Muscle layer of colon (tissue), 2 donors: ENCODE measurements at regions not wholly inside any gene's neighbourhood (a gene's known extent, or its start where the extent isn't known, plus 50 kb on each side); places are given as distances from the start of the nearest gene placed in this dataset.

Source experiments
- H3K27ac ChIP-seq: one replicate; pipeline ENCODE4 v1.7.0; 2013; ENCODE audit warnings: low read depth, mild to moderate bottlenecking, low read length, moderate library complexity
- H3K27me3 ChIP-seq, 2 donors: one replicate each; pipeline ENCODE4 v1.7.0; 2013; ENCODE audit warnings: low read length in 2 of 2, mild to moderate bottlenecking in 2 of 2; ENCODE audit not compliant: insufficient read depth in 2 of 2, control insufficient read depth in 1 of 2
- H3K36me3 ChIP-seq: one replicate; pipeline ENCODE4 v1.7.0; 2013; ENCODE audit warnings: mild to moderate bottlenecking, low read length; ENCODE audit not compliant: insufficient read depth
- H3K4me1 ChIP-seq: one replicate; pipeline ENCODE4 v1.7.0; 2013; ENCODE audit warnings: mild to moderate bottlenecking, low read length; ENCODE audit not compliant: insufficient read depth
- H3K4me3 ChIP-seq, 2 donors: one replicate each; pipeline ENCODE4 v1.7.0; 2013; ENCODE audit warnings: low read length in 2 of 2, low read depth in 1 of 2, mild to moderate bottlenecking in 1 of 2, moderate library complexity in 1 of 2
- H3K9ac ChIP-seq: one replicate; pipeline ENCODE4 v1.7.0; 2013; ENCODE audit warnings: low read length
- H3K9me3 ChIP-seq: one replicate; pipeline ENCODE4 v1.7.0; 2013; ENCODE audit warnings: mild to moderate bottlenecking, low read length
- donor health status: abdominal sarcoma.
- donor health status: Adenocarcinoma of cecum.

DNA sequence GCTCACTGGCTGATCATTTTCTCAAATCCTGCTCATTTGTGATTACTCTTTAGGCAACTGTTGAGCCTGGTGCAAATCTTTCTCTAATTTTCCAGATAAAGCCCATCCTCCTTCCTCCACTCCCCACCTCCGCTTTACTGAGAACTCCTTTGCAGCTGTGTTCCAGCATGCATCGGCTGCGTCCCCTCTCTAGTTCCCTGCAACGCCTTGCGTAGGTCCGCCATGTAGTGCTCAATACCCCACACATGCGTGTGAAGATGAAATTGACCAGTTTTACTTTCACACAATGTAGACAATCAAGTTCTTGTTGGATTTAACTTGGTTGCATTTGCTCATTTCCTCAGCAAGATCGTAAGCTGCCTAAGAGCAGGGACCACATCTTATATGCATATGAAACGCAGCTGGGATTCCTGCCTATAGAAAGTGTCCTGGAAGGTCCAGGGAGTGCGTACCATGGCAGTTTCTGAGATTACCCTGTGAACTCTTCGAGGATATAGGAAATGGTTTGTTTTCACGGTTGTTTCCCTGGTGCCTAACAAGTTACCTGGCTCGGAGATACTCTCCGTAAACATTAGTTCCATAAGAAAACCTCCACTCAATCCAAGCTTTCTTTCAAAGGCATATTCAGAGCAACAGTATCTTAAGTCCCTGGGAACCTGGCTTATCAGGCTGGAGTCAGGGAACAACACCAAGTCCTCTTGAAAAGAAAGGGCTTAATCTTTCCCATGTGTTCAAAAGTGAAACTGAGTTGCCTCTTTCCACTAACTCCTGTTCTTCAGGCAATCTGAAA, 766.4 kb upstream of the ID2 start:
- H3K4me1 ChIP-seq: no peaks in the 10 kb centered on the region
- H3K27me3 ChIP-seq: no peaks in the 10 kb centered on the region
- H3K4me3 ChIP-seq: no peak overlapping the region
- no peaks in the 10 kb centered on the region for H3K9me3 ChIP-seq
- H3K27ac ChIP-seq: no peak overlapping the region
- no peaks in the 10 kb centered on the region for H3K36me3 ChIP-seq
- no peak overlapping the region for H3K9ac ChIP-seq

DNA sequence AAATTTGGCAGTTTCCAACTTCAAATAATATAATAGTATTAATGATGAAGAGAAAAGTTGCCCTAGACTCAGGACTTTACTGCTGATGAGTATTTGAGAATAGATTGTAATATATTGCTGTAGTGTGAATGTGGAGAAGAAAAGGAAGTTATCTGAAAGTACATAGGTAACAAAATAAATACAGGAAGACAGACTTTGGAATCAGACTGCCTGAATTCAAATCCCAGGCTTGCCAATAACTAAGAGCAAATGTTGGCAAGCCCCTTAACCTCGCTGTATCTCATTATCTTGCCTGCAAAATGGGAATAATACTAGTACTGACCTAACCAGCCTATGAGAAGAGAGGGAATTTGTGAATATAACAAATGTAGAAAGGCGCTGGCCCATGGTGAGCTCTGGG, 765.2 kb upstream of the ID2 start:
- H3K4me3 ChIP-seq: no peak overlapping the region
- H3K4me1 ChIP-seq: no peaks in the 10 kb centered on the region
- H3K36me3 ChIP-seq: no peaks in the 10 kb centered on the region
- no peak overlapping the region for H3K27ac ChIP-seq
- H3K9ac ChIP-seq: no peak overlapping the region
- H3K27me3 ChIP-seq: no peaks in the 10 kb centered on the region
- no peaks in the 10 kb centered on the region for H3K9me3 ChIP-seq

DNA sequence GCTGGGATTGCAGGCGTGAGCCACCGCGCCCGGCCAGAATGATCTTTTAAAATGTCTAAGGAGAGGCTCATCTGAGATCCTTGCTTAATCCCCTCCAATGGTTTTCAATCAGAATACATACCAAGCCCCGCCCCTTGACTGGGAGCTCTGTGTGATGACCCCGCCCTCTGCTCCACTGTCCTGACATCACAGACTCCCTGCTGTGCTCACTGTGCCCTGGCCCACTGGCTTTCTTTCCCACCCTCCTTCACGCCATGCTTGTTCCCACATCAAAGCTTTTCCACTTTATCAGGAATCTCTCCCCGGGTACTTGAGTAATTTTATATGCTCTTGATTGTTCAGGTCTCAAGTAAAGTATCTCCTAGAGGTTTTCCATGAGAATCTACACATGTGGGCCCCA, 762.3 kb upstream of the ID2 start:
- no peak overlapping the region for H3K4me3 ChIP-seq
- H3K27me3 ChIP-seq: no peaks in the 10 kb centered on the region
- H3K9me3 ChIP-seq: no peaks in the 10 kb centered on the region
- no peak overlapping the region for H3K27ac ChIP-seq
- H3K36me3 ChIP-seq: no peaks in the 10 kb centered on the region
- H3K9ac ChIP-seq: no peak overlapping the region
- no peaks in the 10 kb centered on the region for H3K4me1 ChIP-seq

- Histone ChIP-seq H3K9me3 (no peaks in the 10 kb centered on the region), H3K4me1 (no peaks in the 10 kb centered on the region), H3K36me3 (no peaks in the 10 kb centered on the region), H3K27ac (no peak overlapping the region), H3K4me3 (no peak overlapping the region), H3K9ac (no peak overlapping the region), H3K27me3 (no peaks in the 10 kb centered on the region)
These were observed 757.7 kb upstream of the ID2 start for GRCh38 chr2:7924023-7924762.

- no peaks in the 10 kb centered on the region for H3K4me1 ChIP-seq
- H3K27me3 ChIP-seq: no peaks in the 10 kb centered on the region
- H3K36me3 ChIP-seq: no peaks in the 10 kb centered on the region
- H3K4me3 ChIP-seq: no peak overlapping the region
- H3K27ac ChIP-seq: no peak overlapping the region
- no peak overlapping the region for H3K9ac ChIP-seq
- H3K9me3 ChIP-seq: no peaks in the 10 kb centered on the region
These were observed 756.4 kb upstream of the ID2 start for GRCh38 chr2:7925506-7925905.

- no peaks in the 10 kb centered on the region for H3K36me3 ChIP-seq
- H3K4me1 ChIP-seq: no peaks in the 10 kb centered on the region
- H3K9ac ChIP-seq: no peak overlapping the region
- no peaks in the 10 kb centered on the region for H3K27me3 ChIP-seq
- H3K27ac ChIP-seq: no peak overlapping the region
- no peak overlapping the region for H3K4me3 ChIP-seq
- H3K9me3 ChIP-seq: no peaks in the 10 kb centered on the region
These were observed 754.2 kb upstream of the ID2 start for GRCh38 chr2:7927691-7928090.

- Histone ChIP-seq H3K9ac (no peak overlapping the region), H3K27ac (no peak overlapping the region), H3K27me3 (no peaks in the 10 kb centered on the region), H3K9me3 (no peaks in the 10 kb centered on the region), H3K4me1 (no peaks in the 10 kb centered on the region), H3K4me3 (no peak overlapping the region), H3K36me3 (no peaks in the 10 kb centered on the region)
These were observed 752.6 kb upstream of the ID2 start for GRCh38 chr2:7929281-7929680.

GRCh38 chr2:7930800-7931635, 750.8 kb upstream of the ID2 start:
- no peak overlapping the region for H3K4me3 ChIP-seq
- no peak overlapping the region for H3K27ac ChIP-seq
- no peaks in the 10 kb centered on the region for H3K36me3 ChIP-seq
- H3K9ac ChIP-seq: no peak overlapping the region
- no peaks in the 10 kb centered on the region for H3K9me3 ChIP-seq
- no peaks in the 10 kb centered on the region for H3K4me1 ChIP-seq
- no peaks in the 10 kb centered on the region for H3K27me3 ChIP-seq

DNA sequence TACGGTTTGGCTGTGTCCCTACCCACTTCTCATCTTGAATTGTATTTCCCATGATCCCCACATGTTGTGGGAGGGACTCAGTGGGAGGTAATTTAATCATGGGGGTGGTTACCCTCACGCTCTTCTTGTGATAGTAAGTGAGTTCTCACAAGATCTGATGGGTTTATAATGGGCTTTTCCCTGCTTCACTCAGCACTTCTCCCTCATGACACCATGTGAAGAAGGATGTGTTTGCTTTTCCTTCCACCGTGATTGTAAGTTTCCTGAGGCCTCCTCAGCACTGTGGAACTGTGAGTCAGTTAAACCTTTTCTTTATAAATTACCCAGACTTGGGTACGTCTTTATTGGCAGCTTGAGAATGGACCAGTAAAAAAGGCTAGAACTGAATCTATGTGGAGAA, 750.0 kb upstream of the ID2 start:
- Histone ChIP-seq H3K9ac (no peak overlapping the region), H3K27me3 (no peaks in the 10 kb centered on the region), H3K27ac (no peak overlapping the region), H3K4me1 (no peaks in the 10 kb centered on the region), H3K4me3 (no peak overlapping the region), H3K9me3 (no peaks in the 10 kb centered on the region), H3K36me3 (no peaks in the 10 kb centered on the region)

- H3K27me3 ChIP-seq: no peaks in the 10 kb centered on the region
- H3K27ac ChIP-seq: no peak overlapping the region
- H3K9me3 ChIP-seq: no peaks in the 10 kb centered on the region
- no peak overlapping the region for H3K9ac ChIP-seq
- H3K4me3 ChIP-seq: no peak overlapping the region
- no peaks in the 10 kb centered on the region for H3K4me1 ChIP-seq
- H3K36me3 ChIP-seq: no peaks in the 10 kb centered on the region
These were observed 748.2 kb upstream of the ID2 start for GRCh38 chr2:7933672-7934071.

DNA sequence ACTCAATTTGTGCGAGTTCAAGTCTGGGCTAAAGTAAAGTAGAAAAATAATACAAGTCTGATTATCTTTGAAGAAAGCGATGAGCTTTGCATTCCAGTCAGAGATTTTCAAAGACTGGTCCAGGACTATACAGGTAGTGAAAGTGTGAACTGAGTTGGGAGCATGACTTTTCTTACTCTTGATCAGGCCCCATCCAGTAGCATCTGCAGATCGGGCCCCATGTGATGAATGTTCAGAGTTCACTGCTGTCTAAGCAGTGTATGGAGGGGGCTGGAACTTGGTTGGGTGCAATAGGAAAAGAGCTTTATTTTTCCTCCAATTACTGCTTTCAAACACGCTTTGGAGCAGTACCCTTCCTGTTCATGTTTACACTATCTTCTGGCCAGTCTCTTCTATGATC, 747.4 kb upstream of the ID2 start:
- Histone ChIP-seq H3K36me3 (no peaks in the 10 kb centered on the region), H3K27me3 (no peaks in the 10 kb centered on the region), H3K27ac (no peak overlapping the region), H3K4me3 (no peak overlapping the region), H3K9ac (no peak overlapping the region), H3K9me3 (no peaks in the 10 kb centered on the region), H3K4me1 (no peaks in the 10 kb centered on the region)
